Coronary artery (tissue), 2 donors: ENCODE measurements at regions not wholly inside any gene's neighbourhood (a gene's known extent, or its start where the extent isn't known, plus 50 kb on each side); places are given as distances from the start of the nearest gene placed in this dataset.

Experiments used
- DNase-seq: peaks from one replicate; pipeline ENCODE4 v3.0.0-alpha.2; 2017; ENCODE audit warnings: low spot score
- H3K27ac ChIP-seq, 2 donors: fragments of 200-600 bp; sonication (generic); one replicate each; pipeline ENCODE4 v1.5.1; 2016 to 2019
- H3K4me3 ChIP-seq: fragments of 200-600 bp; sonication (generic); 2 replicates; pipeline ENCODE4 v1.5.1; 2016; ENCODE audit warnings: mild to moderate bottlenecking, moderate library complexity
- TF ChIP-seq, protein P1 (sequence below): fragments of 200-600 bp; sonication (generic); IDR thresholded peaks from one replicate; pipeline ENCODE4 v1.5.1; 2019; ENCODE audit warnings: antibody characterized with exemption

GRCh38 chr5:115378754-115379153, 82.3 kb upstream of the CCDC112 start:
- no peak for DNase-seq
- Histone ChIP-seq H3K4me3 (no peak overlapping the region), H3K27ac (no peak overlapping the region)
- TF ChIP-seq, protein P1, sequence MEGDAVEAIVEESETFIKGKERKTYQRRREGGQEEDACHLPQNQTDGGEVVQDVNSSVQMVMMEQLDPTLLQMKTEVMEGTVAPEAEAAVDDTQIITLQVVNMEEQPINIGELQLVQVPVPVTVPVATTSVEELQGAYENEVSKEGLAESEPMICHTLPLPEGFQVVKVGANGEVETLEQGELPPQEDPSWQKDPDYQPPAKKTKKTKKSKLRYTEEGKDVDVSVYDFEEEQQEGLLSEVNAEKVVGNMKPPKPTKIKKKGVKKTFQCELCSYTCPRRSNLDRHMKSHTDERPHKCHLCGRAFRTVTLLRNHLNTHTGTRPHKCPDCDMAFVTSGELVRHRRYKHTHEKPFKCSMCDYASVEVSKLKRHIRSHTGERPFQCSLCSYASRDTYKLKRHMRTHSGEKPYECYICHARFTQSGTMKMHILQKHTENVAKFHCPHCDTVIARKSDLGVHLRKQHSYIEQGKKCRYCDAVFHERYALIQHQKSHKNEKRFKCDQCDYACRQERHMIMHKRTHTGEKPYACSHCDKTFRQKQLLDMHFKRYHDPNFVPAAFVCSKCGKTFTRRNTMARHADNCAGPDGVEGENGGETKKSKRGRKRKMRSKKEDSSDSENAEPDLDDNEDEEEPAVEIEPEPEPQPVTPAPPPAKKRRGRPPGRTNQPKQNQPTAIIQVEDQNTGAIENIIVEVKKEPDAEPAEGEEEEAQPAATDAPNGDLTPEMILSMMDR, result no peak

GRCh38 chr5:115377468-115378217, 81.2 kb upstream of the CCDC112 start:
- Histone ChIP-seq H3K4me3 (peak overlapping the region; percentile 26), H3K27ac (peak overlapping the region in 1 of 2 donors; percentile 42)
- no peak for DNase-seq
- TF ChIP-seq, protein P1, result no peak

GRCh38 chr5:115375893-115376292, 79.4 kb upstream of the CCDC112 start:
- Histone ChIP-seq H3K27ac (peak overlapping the region in 1 of 2 donors; percentile 4), H3K4me3 (no peak overlapping the region)
- TF ChIP-seq, protein P1, result no peak
- DNase-seq, result no peak

- H3K4me3 ChIP-seq, result no peak overlapping the region
- no peak overlapping the region for H3K27ac ChIP-seq
- no peak for DNase-seq
- TF ChIP-seq, protein P1, result no peak
These were observed 77.8 kb upstream of the CCDC112 start for GRCh38 chr5:115374057-115374775.

- no peak overlapping the region for H3K4me3 ChIP-seq
- H3K27ac ChIP-seq, result no peak overlapping the region
- DNase-seq, result no peak
- TF ChIP-seq, protein P1, result no peak
These were observed 75.7 kb upstream of the CCDC112 start for GRCh38 chr5:115372146-115372545.

- TF ChIP-seq, protein P1, result no peak
- no peak overlapping the region for H3K4me3 ChIP-seq
- H3K27ac ChIP-seq, result no peak overlapping the region
- DNase-seq, result no peak
These were observed 73.1 kb upstream of the CCDC112 start for GRCh38 chr5:115369430-115370144.
